ENCODE measurements at regions not wholly inside any gene's neighbourhood (a gene's known extent, or its start where the extent isn't known, plus 50 kb on each side); places are given as distances from the start of the nearest gene placed in this dataset.

- no peak for DNase-seq
Observed at GRCh38 chr16:51407921-51408320, 256.9 kb upstream of the SALL1 start.

GRCh38 chr16:51407199-51407598, 256.1 kb upstream of the SALL1 start:
- no peak for DNase-seq

GRCh38 chr16:51405361-51405760, 254.3 kb upstream of the SALL1 start:
- no peak for DNase-seq

GRCh38 chr16:51404386-51404785, 253.3 kb upstream of the SALL1 start:
- no peak for DNase-seq

GRCh38 chr16:51402785-51403184, 251.7 kb upstream of the SALL1 start:
- DNase-seq, result no peak

- DNase-seq, result no peak
Observed at GRCh38 chr16:51402298-51402697, 251.2 kb upstream of the SALL1 start.

GRCh38 chr16:51401673-51402072, 250.6 kb upstream of the SALL1 start:
- DNase-seq, result no peak

GRCh38 chr16:51399908-51400670, 249.0 kb upstream of the SALL1 start:
- DNase-seq, result peak; percentile 1

- DNase-seq, result no peak
Observed at GRCh38 chr16:51394421-51394820, 243.4 kb upstream of the SALL1 start.

- DNase-seq, result no peak
Observed at GRCh38 chr16:51393381-51394005, 242.4 kb upstream of the SALL1 start.

GRCh38 chr16:51392521-51393187, 241.6 kb upstream of the SALL1 start:
- no peak for DNase-seq

- DNase-seq, result no peak
Observed at GRCh38 chr16:51391798-51392511, 240.9 kb upstream of the SALL1 start.

GRCh38 chr16:51390877-51391276, 239.8 kb upstream of the SALL1 start:
- no peak for DNase-seq

GRCh38 chr16:51389881-51390280, 238.8 kb upstream of the SALL1 start:
- DNase-seq, result no peak

GRCh38 chr16:51388516-51388951, 237.5 kb upstream of the SALL1 start:
- DNase-seq, result no peak

GRCh38 chr16:51383909-51384308, 232.8 kb upstream of the SALL1 start:
- DNase-seq, result no peak

GRCh38 chr16:51382940-51383339, 231.9 kb upstream of the SALL1 start:
- DNase-seq, result no peak

- DNase-seq, result no peak
Observed at GRCh38 chr16:51382211-51382610, 231.1 kb upstream of the SALL1 start.

GRCh38 chr16:51376080-51376479, 225.0 kb upstream of the SALL1 start:
- DNase-seq, result no peak

GRCh38 chr16:51374790-51375189, 223.7 kb upstream of the SALL1 start:
- DNase-seq, result no peak

GRCh38 chr16:51374346-51374745, 223.3 kb upstream of the SALL1 start:
- no peak for DNase-seq

- no peak for DNase-seq
Observed at GRCh38 chr16:51365715-51366114, 214.6 kb upstream of the SALL1 start.
